GM19455 (cell line): ENCODE measurements at regions not wholly inside any gene's neighbourhood (a gene's known extent, or its start where the extent isn't known, plus 50 kb on each side); places are given as distances from the start of the nearest gene placed in this dataset.

Experiments used
- ATAC-seq: cut with Tn5 transposase; IDR thresholded peaks from one replicate; pipeline ENCODE4 v1.9.1; 2021; ENCODE audit not compliant: unreplicated experiment

DNA sequence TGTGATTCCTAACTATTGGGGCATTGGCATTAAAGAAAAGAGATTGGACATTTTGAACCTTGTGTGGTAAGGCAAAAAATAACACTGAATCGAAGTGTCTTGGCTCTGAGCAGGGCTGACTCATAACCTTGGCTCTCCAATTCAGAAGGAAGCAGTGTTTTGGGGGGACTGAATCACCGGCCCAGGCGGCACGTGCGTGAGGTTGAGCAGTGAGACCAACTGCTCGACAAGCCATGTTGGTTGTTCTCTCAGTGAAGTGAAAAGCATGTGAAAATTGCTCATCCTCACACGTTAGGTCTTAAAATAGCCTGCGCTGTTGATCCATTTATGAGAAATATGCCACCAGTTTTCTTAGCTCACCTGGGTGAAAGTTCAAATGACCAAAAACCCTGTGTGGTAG is 137.8 kb upstream of the SPACA1 start:
- no peak for ATAC-seq

DNA sequence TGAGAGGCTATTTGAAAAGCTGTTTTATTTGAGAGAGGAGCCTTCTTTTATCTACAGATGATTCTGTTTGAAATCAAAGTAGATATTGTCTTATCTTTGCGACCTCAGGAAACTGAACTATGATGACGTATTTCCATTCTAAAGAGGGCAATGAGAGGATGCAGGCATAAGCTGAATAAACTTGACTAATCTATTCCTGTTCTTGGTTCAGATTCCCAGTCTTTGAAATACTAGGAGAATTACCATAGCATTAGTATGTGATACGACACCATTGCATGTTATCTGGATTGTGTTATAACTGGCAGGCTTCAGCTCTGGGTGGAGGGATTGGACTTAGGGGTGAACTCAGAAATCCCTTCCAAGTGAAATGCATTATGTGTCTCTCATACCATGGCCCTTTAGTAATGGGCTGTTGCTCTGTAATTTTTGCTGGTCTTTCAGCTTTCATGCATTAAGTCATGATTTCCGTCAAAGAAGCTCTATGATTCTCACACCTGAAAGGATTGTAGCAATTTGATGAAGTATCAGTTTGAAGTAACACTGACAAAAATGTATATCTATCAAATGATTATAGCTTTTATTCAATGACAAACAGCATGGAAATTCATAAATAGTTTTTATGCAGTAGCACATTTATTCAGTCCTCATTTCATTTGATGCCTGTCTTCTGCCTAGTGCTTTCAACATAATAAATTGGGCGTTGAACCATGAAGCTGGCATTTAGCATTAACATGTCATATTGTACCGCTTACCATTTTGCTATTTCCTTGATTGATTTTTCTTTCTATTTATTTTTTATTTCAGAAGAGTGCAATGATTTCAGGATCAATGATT is 138.4 kb upstream of the SPACA1 start:
- no peak for ATAC-seq

DNA sequence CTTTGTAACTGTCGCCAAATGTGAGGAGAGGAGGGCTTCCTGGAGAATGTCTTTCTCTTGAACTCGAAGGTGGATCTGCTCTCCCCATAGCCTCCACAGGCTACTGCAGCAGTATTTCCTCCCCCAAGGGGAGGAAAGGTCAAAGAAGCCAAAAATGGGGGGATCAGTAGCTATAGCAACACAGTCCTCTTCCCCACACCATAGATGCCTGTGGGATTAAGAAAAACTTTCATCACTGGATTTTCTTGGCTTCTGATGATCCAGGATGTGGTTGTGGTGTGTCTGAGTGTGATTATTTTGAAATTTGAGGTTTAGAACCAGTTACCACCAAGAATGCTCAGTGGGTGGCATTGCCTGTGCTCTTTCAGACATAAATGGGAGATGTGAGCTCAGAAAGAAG is 140.1 kb upstream of the SPACA1 start:
- no peak for ATAC-seq

DNA sequence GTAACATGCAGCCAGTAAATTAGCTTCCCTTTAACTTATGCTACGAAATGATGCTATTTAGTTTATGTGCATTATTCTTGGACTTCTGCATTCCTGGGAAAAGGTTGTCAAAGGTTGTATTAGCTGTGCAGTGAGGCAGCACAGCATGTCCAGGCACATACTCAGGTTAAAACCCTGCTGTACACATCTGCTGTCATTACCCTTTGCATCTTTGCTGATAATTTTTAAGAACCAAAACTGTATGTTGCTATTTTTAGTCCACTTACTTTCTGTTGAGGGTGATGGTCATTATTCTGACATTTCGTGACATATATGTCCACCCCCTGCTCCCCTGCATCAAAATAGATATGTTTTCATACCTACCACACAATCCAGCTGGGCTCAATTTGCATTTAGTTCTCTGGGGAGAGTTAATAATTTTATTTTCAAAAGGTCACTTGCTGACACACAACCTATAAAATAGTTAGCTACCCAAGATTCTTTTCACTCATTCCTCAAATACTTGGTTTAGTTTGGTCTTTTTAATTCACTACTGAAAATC is 142.5 kb upstream of the SPACA1 start:
- peak; percentile 77 for ATAC-seq

DNA sequence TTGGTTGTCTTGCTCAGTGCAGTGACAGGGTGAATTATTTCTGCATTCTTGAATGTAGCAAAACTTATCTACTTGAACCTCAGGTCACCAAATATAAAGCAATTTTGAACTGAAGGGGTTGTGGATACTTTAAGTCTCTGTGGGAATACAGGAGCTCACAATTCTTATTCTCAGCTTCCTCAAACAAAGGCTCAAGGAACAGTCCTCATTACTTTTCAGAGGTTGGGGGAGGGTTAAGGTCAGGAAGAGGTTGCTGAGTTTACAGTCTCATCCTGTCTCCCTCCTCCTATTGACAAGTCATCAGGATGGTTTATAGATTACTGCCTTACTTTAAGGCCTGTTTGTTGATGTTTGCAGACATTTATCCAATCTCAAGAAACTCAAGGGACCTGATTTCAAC is 143.6 kb upstream of the SPACA1 start:
- ATAC-seq, result no peak

DNA sequence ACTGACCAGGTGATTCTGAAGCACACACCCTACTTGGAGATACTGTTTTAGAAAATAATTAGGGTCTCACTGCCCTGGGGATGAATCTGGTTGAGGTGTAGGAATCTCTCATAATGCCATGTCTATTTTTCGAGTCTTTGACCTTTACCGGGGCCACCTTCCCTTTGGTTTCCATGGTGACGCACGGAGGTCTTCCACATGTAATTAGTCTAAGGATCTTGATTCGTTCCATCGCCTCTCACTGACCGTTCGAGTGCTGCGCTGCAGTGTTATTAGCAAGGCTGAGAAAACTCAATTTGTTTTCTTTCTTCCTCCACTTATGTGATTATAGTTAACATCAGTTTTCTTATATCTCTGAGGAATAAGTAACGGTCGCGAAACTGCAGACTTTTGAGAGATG is 144.3 kb upstream of the SPACA1 start:
- no peak for ATAC-seq

DNA sequence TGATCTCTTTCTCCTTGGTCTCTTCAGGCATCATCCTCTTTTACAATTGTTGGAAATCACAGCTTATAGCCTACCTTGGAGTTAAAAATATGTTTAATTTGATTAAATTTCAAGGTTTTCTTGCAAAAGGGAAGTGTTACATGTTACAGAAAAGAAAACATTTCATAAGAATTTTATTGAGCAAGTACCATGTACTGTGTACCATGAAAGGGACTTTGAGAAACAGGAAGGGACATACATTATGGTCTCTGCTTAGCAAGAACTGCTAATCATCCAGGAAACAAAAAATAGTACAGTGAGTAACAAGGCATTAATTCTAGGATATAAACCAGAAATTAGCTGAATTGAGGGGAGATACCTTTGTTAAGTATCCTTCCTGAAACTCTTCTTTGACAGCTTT is 145.3 kb upstream of the SPACA1 start:
- no peak for ATAC-seq

DNA sequence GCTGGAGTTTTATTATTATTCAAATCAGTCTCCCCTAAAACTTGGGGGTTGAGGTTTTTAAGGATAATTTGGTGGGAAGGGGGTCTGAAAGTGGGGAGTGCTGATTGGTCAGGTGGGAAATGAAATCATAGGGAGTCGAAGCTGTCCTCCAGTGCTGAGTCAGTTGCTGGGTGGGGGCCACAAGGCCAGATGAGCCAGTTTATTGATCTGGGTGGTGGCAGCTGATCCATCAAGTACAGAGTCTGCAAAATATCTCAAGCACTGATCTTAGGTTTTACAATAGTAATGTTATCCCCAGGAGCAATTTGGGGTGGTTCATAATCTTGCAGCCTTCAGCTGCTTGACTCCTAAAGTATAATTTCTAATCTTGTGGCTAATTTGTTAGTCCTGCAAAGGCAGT is 146.0 kb upstream of the SPACA1 start:
- no peak for ATAC-seq

DNA sequence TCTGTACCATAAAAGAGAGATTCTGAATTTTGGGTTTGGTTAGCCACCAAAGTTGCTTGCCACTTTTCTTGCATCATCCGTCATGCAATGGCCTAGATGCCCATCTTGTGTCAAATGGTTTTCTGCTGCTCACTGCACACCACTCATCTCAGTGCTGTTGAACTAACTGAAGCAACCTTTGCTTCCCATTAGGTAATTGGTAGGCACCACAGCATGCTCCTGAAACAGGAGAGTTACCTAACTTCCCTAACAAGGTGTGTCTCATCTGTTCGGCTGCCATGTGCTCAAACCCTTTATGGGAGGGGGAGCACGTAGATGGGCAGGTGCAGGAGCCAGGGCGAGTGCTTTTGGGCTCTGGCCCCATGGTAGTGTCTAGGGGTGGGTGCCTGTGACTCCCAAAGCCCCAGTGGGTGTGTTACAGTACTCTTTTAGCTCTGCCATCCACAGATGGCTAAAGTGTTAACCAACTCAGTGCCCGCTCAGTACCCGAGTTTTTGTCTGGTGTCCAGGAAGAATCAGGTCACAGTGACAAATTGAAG is 147.4 kb upstream of the SPACA1 start:
- ATAC-seq, result no peak

DNA sequence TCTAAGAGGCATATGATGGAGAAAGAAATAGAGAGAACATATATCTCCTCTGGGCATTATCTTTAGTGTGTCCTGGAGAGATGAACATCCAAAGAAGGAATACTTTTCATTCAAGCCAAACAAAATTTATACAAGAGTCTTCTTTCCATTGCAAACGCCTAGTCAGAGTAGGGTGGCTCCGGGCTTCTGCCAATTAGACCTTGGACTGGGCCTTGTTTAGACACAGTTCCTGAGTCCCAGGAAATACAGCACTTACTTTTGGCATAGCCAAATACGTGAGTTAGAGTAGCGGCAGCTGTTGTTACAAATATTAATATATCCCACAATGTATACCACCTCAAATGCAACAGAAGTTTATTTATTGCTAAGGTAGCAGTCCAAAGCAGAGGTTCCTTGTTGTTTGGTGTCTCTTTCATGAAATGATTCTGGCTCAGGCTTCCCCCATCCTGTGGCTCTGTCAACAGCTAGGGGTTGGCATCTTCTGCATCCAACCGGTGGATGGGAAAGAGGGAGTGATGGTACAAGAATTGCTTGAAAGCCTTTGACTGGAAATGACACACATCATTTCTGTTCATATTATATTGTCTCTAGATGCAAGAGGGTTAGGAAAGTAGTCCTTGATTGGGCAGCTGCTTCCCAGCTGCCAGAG is 148.0 kb upstream of the SPACA1 start:
- ATAC-seq, result no peak

DNA sequence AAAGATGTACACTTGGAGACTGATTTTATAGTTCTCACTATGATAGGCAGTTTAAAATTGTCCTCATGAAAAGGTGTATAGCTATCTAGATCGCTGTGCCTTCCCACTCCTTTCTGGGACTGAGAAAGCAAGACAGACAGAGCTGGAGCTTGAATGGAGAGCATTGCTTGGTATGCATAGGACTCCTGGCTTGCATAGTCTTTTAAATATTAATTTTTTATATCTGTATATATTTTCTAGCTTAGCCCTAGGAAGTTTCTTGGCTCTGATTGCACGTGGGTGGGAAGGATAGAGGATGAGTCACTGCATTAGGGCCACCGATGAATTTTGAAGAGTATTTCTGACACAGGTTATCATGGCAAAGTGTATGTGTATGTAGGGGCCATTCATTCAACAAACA is 150.0 kb upstream of the SPACA1 start:
- ATAC-seq, result no peak

DNA sequence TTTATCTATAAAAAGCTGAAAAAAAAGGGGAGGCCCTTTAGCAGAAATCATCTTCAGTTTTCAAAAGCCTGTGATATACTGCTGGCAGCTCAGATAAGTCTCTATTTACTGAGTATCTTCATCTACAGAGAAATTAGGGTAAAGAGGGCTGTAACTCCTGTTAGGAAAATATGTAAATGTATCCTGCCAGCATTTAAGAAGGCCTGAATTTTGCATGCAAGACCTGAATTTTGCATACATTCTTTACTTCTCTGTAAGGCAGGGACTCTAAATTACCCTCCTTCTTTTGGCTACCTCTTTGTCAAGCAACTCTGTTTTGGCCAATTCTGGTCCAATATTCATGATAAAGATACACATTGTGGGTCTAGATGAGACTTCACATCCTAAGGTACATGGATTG is 150.6 kb upstream of the SPACA1 start:
- no peak for ATAC-seq

DNA sequence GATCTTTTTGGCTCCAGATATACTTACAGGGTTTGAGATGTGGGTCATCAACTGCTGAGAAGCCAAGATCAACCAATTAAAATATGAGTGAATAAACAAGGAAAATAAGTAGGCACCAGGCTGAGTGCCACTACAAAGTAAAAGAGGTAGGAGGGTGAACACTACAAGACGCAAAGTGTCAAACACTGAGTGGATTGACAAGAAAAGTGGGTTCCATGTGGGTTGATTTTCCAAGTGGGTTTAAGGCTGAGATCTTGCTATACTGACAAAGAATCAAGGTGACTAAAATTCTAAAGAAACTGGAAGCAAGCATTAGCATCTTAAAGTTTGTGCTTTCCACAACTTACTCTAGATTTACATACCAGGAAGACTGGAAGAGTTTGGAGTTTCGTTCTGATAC is 160.4 kb upstream of the SPACA1 start:
- ATAC-seq, result no peak

DNA sequence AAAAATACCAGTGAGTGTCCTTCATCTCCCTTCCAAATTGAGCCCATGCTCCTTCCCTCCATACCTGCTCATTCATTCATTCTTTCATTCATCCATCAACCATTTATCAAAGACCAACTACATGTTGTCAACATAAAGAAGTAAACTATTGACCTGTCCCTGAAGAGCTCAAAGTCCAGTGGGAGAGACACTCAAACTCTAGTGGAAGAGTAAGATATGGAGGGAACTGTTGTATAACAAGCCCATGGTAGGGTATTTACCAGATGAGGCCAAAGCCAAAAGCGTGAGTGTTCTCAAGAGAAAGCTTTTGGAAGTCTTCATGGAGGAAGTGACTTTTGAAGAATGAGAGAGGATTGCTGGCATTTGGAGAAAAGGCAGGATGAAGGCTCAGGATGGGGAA is 163.4 kb upstream of the SPACA1 start:
- ATAC-seq, result no peak

DNA sequence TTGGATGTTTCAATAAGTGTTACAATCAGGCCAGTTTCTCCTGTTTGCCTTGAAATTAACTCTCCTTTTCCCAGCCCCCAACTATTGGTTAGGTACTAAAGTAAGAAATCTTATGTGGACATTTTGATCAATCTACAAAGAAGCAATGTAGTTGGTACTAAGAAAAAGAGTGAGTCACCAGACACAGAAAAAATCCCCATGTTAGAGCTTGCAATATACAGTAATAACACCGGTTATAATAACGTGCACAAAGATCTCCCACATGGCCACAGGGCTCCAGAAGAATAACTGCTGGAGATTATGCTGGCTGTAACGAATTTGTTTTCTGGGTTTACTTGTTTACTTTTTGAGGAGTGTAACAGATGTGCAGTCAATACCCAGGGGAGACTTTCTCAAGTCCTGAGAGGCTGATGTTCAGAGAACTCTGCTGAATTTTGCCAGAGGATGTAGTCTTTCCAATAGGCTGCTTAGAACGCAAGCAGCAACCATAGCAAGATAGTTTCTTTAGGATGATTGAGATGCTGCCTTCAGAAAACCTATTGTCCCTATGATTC is 166.2 kb upstream of the SPACA1 start:
- ATAC-seq, result no peak

DNA sequence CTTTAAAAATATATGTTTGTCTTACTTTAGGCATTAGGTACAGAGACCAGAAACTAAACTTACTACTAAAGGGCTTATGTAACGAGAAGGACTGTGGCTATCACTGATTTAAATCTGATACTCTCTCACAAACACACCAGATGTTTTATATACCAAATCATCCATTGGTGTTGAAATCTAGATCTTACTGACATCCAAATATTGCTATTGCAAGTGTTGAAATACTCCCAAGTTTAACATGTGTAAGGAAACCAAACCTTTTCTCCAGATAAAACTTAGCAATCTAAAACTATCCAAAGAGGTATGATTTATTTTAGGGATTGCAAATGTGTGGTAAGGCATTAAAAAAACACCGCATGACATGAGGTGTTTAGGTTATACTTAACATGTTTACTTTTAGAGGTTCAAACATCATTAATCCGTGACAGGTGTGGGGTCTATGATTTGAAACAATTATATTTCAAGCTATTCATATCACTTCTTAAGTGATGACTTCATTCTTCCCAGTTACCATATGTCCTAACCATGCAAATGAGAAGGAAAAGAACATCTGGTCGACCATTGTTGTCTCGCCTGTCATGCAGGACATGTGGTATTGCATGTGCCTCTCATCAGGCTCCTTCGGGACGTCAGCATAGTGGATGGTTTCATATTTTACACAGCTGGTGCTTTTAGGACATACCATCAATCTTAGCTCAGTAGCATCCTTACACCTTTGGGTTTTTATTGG is 168.3 kb upstream of the SPACA1 start:
- ATAC-seq, result peak; percentile 85

DNA sequence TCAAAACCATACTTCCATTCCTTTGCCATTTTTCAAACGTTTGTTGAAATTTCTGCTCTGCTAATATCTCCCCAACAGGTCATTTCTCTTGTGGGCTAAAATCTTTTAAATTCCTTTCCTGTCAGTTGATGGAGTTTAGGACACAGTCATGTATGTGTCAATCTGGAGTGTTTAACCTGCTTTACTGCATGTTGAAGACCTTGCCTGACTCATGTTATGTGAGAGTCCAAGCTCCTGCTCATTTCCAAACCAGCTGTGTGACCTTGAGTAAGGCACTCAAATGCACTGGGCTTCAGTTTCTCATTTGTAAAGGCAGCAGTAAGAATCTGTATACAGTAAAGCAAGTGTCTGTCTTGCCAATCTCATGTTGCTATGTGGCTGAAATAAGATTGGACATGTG is 171.9 kb upstream of the SPACA1 start:
- no peak for ATAC-seq

DNA sequence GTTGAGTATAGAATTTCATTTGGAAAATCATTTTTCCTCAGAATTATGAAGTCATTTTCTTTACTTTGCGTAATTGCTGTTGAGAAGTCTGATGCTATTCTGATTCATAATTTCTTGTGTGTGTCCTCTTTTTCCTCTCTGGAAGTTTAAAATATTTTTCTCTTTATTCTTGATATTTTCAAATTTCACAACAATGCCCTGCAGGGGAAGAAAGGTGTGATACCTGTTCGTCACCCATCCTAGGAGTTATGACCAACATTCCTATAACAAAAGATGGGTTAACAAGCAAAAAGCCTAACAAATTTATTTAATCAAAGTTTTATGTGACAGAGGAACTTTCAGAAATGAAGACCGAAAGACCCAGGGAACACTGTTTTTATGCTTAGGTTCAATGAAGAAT is 171.5 kb upstream of the AKIRIN2 start:
- ATAC-seq, result no peak

DNA sequence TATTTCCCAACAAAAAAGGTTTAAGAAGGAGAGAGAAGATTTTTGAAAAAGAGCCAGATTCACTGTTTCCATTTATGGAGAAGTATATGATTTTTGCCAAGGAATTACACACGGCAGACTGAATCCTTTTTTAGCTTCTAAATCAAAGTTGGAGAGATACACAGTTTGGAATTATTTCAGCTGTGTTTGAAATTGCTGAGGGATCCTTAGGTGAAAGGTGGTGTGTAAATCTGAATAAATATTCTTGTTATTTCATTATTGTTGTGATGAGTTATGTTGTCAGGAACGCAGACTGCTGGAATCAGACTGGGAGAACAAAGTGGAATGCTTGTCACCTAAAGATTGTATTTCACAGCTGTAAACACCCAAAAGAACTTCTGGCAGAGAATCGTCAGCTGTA is 168.5 kb upstream of the AKIRIN2 start:
- ATAC-seq, result no peak

DNA sequence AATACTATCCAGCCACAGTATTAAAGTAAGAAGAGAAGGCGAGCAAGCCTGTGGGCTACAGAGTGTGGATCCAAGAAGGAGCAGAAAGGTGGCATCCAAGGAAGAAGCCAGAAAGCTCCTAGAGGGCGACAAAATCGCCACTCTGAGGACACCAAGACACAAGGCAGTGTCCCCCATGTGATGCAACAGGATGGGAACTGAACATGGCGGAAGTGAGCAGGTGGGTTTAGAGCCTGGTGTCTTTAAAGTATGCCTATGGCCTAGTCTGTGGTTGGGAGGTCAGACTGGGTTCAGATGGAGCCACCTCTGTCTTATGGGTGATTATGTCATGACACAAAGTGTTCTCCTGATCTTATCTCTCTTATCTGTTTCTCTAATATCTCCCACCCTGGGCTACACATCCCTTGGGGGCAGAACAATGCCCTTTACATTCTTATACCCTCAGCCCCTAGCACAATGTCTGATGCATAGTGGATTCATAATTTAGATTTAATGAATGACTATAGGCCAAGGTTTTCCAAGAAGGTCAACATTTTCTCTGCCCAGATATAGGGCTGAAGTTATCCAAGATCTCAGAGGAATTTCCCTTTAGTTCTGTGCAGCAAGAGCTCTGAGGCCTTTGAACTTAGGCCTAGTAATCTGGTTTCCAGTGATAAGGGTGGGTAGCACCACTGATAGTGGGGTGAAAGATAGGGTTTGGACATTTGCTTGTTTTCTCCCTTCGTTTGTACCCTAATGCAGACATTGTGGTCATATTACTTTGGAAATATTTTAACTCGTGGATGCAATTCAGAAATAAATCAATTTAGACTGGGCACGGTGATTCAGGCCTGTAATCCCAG is 167.3 kb upstream of the AKIRIN2 start:
- ATAC-seq, result no peak
